Endothelial cell of umbilical vein (primary cell): ENCODE measurements at regions not wholly inside any gene's neighbourhood (a gene's known extent, or its start where the extent isn't known, plus 50 kb on each side); places are given as distances from the start of the nearest gene placed in this dataset.

Experiments used
- EZH2 ChIP-seq: IDR thresholded peaks from 2 replicates; pipeline ENCODE4 v1.6.1; 2012; ENCODE audit warnings: borderline replicate concordance, low read depth, mild to moderate bottlenecking, moderate library complexity, low read length, inconsistent platforms; ENCODE audit not compliant: severe bottlenecking
- POLR2A ChIP-seq: IDR thresholded peaks from 2 replicates; pipeline ENCODE4 v1.6.1; 2012; ENCODE audit warnings: low read depth, mild to moderate bottlenecking, control low read depth, low read length
- TF ChIP-seq, protein P1 (sequence below), 2 donors: IDR thresholded peaks; 1 replicate in 1 of 2; 2 replicates in 1 of 2; pipeline ENCODE4 v1.5.1; 2011; ENCODE audit warnings: low read length in 2 of 2, mild to moderate bottlenecking in 2 of 2, moderate library complexity in 2 of 2, control low read depth in 1 of 2, inconsistent platforms in 1 of 2, low read depth in 1 of 2; ENCODE audit not compliant: insufficient read depth in 1 of 2; ENCODE audit errors: extremely low read depth in 1 of 2

DNA sequence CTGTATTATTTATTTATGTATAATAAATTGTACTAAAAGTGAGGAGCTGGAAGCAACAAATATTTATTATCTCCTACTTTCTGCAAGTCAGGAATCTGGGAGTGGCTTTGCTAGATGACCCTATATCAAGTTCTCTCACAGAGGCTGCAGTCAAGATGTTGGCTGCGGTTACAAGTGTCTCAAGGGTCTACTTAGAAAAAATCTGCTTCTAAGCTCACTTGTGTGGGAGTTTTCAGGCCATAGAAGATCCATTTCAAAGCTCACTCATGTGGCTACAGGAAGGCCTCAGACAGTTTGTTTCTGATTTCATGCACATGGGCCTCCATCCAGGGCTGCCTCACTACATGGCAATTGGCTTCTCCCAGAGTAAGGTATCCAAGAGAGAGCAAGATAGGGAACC, 551.1 kb downstream of the CAAP1 start:
- TF ChIP-seq EZH2 (no peak), POLR2A (no peak)
- TF ChIP-seq, protein P1, sequence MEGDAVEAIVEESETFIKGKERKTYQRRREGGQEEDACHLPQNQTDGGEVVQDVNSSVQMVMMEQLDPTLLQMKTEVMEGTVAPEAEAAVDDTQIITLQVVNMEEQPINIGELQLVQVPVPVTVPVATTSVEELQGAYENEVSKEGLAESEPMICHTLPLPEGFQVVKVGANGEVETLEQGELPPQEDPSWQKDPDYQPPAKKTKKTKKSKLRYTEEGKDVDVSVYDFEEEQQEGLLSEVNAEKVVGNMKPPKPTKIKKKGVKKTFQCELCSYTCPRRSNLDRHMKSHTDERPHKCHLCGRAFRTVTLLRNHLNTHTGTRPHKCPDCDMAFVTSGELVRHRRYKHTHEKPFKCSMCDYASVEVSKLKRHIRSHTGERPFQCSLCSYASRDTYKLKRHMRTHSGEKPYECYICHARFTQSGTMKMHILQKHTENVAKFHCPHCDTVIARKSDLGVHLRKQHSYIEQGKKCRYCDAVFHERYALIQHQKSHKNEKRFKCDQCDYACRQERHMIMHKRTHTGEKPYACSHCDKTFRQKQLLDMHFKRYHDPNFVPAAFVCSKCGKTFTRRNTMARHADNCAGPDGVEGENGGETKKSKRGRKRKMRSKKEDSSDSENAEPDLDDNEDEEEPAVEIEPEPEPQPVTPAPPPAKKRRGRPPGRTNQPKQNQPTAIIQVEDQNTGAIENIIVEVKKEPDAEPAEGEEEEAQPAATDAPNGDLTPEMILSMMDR (IDR thresholded peaks at IDR 0.05; ENCODE audit: extremely low read depth in 1 of 2, insufficient read depth in 1 of 2, low read depth in 1 of 2, low read length in 2 of 2), result no peak
